Esophagus squamous epithelium (tissue), 4 donors: ENCODE measurements at regions not wholly inside any gene's neighbourhood (a gene's known extent, or its start where the extent isn't known, plus 50 kb on each side); places are given as distances from the start of the nearest gene placed in this dataset.

Experiments used
- POLR2A ChIP-seq, 4 donors: fragments of 450-650 bp; IDR thresholded peaks; one replicate each; pipeline ENCODE4 v1.6.1; 2017; ENCODE audit warnings: antibody characterized with exemption in 4 of 4, mild to moderate bottlenecking in 4 of 4, moderate library complexity in 3 of 4
- TF ChIP-seq, protein P1 (sequence below), 6 experiments: fragments of 450-650 bp in 4 of 6; fragments of 200-600 bp in 2 of 6; sonication (generic) in 2 of 6; IDR thresholded peaks; one replicate each; pipeline ENCODE4 v1.5.1; 2016 to 2019; ENCODE audit warnings: antibody characterized with exemption in 6 of 6, mild to moderate bottlenecking in 4 of 6, moderate library complexity in 4 of 6

DNA sequence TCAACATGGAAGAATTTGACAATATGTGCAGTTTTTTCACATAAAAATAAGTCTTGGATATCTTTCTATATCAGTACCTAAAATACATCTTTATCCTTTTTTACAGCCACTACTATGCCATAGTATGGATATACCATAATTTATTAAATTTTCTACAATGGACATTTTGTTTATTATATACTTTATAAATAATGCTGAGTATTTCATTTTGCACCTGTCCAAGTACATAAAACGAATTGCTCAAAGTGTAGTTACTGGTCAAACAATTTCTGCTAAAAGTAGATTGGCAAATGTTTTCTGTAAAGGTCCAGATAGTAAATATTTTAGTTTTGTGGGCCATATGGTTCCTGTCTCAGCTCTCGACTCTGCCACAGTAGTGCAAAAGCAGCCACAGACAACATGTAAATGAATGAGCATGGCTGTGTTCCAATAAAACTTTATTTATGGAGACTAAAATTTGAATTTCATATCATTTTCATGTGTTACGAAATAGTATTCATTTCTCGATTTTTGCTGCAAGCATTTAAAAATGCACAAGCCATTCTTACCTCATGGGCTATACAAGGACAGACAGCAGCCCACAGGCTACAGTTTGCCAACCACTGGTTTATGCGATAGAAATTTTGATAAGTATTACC, 96.9 kb upstream of the STEAP1B start:
- TF ChIP-seq, protein P1, sequence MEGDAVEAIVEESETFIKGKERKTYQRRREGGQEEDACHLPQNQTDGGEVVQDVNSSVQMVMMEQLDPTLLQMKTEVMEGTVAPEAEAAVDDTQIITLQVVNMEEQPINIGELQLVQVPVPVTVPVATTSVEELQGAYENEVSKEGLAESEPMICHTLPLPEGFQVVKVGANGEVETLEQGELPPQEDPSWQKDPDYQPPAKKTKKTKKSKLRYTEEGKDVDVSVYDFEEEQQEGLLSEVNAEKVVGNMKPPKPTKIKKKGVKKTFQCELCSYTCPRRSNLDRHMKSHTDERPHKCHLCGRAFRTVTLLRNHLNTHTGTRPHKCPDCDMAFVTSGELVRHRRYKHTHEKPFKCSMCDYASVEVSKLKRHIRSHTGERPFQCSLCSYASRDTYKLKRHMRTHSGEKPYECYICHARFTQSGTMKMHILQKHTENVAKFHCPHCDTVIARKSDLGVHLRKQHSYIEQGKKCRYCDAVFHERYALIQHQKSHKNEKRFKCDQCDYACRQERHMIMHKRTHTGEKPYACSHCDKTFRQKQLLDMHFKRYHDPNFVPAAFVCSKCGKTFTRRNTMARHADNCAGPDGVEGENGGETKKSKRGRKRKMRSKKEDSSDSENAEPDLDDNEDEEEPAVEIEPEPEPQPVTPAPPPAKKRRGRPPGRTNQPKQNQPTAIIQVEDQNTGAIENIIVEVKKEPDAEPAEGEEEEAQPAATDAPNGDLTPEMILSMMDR (IDR thresholded peaks at IDR 0.05) = no peak
- TF ChIP-seq POLR2A (IDR thresholded peaks at IDR 0.05) = no peak
